HG03342 (cell line): ENCODE measurements at regions not wholly inside any gene's neighbourhood (a gene's known extent, or its start where the extent isn't known, plus 50 kb on each side); places are given as distances from the start of the nearest gene placed in this dataset.
"Not testable (repeated sequence)": the region's sequence is repeated elsewhere in the genome, so short reads cannot be mapped to it uniquely, and the experiment has no call there.

Source experiments
- ATAC-seq: cut with Tn5 transposase; IDR thresholded peaks from one replicate; pipeline ENCODE4 v1.9.1; 2021; ENCODE audit warnings: mild to moderate bottlenecking, moderate library complexity; ENCODE audit not compliant: unreplicated experiment

DNA sequence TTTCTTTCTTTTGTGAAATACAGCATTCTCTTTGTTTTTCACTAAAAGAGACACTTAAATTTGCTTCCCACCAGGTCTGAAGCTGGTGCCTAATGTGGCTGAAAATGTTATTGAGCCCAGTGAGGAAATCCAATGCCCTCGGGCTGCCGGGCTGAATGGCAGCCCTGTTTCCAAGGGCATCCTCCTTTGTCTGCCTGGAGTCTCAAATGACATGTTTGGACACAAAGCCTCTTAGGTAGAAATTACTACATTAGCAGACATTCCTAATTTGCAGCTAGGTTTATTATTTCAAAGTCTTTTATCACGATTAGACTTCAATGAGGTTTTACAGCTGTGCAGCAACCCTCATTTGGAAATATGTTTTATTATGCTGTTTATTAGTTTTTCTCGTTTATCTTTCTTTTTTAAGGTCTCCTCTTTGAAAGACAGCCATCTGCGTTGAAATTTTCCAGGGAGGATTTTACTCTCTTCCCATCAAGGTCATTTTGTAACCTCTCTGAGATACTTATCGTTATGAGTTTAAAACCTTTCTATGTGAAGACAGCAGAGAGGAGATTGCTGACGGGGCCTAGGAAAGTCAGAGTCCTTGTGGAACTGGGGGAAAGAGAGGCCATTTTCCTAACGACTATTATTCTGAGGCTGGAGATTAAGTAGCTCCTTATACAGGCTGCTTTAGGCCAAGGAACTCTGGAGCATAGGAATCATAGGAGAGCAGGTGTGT, 59.0 kb upstream of the ZNF532 start:
- no peak for ATAC-seq

GRCh38 chr18:58806826-58807714, 57.6 kb upstream of the ZNF532 start:
- ATAC-seq, result peak; percentile 100

DNA sequence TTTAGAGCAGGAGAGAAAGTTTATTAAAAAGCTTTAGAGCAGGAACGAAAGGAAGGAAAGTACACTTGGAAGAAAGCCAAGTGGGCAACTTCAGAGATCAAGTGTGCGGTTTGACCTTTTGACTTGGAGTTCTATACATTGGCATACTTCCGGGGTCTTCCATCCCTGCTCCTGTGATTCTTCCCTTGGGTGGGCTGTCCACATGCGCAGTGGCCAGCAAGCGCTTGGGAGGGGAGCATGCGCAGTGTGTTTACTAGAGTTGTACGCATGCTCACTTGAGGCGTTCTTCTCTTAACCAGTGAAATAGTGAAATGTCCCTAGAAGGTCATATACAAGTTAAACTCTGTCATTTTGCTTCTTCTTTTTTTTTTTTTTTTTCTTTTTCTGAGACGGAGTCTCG, 56.9 kb upstream of the ZNF532 start:
- no peak for ATAC-seq

GRCh38 chr18:58808349-58808748, 56.3 kb upstream of the ZNF532 start:
- ATAC-seq, result no peak

DNA sequence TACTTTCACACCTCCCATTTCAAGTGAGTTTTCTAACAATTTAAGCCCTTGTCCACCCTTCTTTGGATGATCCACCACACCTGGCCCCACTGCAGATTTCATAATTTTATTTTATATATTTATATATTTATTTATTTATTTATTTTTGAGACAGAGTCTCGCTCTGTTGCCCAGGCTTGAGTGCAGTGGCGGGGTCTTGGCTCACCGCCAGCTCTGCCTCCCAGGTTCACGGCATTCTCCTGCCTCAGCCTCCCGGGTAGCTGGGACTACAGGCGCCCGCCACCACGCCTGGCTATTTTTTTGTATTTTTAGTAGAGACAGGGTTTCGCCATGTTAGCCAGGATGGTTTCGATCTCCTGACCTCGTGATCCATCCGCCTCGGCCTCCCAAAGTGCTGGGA, 52.8 kb upstream of the ZNF532 start:
- not testable (repeated sequence) for ATAC-seq

DNA sequence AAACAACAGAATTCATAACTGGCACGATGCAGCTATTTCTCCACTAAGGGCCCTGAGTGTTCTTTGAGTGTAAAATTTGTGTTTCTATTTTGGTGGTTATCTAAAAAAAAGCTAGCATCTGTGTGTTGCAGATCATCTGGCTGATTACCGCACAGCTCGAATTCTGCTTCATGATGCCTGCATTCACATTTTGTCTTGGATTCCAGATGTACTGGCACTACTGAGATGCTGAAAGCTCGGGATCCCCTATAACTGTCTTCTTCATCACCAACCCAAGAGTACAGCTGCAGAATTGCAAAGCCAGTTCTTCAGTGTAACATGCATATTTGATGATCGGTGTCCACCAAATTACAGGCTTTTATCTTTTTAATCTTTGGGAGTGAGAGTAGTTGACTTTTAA, 51.6 kb upstream of the ZNF532 start:
- ATAC-seq, result no peak

GRCh38 chr18:58813561-58814225, 51.0 kb upstream of the ZNF532 start:
- no peak for ATAC-seq

GRCh38 chr18:58814317-58814716, 50.4 kb upstream of the ZNF532 start:
- no peak for ATAC-seq
